HUDEP-2 (cell line): ENCODE measurements at regions not wholly inside any gene's neighbourhood (a gene's known extent, or its start where the extent isn't known, plus 50 kb on each side); places are given as distances from the start of the nearest gene placed in this dataset.

ENCODE experiments used
- DNase-seq, 76 experiments: peaks; one replicate each; lab custom pipeline; 2025; ENCODE audit not compliant: unreplicated experiment in 76 of 76; lab: John Stamatoyannopoulos, UW

GRCh38 chr9:20135119-20135697 is 346.4 kb upstream of the SLC24A2 start:
- no peak for DNase-seq

- no peak for DNase-seq
Measured at GRCh38 chr9:20125727-20126126, 336.9 kb upstream of the SLC24A2 start.

- DNase-seq, result no peak
Measured at GRCh38 chr9:20119566-20119965, 330.7 kb upstream of the SLC24A2 start.

DNA sequence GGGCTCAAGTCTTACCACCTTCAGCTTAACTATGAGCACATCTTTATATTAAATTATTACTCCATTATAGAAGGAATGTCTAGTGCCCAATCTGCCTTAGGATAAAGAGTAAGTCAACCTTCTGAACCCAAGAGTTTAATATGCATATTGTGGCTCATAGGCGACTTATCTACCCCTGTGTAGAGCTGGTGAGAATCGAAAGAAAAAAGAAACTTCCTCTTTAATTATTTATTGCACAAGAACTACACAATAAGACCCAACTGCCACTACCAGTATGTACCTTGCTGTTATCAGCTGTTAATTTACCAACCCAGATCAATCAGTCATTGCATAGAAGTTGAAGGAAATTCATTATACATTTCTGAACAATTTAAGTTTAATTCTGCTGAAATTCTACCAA is 329.1 kb upstream of the SLC24A2 start:
- no peak for DNase-seq

DNA sequence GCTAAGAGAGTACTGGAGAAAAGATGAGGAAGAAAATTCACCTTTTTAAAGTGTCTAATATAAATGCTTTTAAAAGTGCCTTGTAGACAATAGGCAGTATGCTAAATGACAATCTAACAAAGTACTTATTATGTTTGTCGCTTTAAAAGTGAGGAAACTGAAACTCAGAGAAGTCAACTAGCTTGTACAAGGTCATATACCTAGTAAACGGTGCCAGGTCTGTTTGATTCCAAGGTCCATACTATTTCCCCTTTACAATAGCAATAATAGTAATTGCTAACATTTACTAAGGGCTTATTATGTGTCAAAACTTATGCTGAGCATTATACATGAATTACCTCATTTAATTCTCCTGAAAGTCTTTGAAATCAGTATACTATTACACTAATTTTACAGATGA is 328.6 kb upstream of the SLC24A2 start:
- no peak for DNase-seq

DNA sequence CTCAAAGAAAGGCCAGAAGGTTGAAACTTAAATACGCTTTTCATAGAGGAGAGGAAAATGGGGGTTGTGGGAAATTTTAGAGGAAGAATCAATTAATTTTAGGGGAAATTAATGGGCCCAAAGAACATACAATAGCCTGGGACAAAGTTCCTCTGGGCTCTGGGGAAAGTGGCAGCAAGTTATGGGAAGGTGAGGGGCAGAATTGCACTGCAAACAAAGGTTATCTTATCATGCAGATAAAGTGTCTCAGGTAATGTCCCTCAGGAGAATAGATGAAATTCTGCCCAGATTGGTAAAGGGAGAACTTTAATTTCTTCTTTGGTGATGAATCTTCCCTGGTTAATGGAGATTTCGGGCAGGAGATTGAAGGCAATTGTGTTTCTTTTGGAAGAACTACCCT is 326.1 kb upstream of the SLC24A2 start:
- no peak for DNase-seq

DNA sequence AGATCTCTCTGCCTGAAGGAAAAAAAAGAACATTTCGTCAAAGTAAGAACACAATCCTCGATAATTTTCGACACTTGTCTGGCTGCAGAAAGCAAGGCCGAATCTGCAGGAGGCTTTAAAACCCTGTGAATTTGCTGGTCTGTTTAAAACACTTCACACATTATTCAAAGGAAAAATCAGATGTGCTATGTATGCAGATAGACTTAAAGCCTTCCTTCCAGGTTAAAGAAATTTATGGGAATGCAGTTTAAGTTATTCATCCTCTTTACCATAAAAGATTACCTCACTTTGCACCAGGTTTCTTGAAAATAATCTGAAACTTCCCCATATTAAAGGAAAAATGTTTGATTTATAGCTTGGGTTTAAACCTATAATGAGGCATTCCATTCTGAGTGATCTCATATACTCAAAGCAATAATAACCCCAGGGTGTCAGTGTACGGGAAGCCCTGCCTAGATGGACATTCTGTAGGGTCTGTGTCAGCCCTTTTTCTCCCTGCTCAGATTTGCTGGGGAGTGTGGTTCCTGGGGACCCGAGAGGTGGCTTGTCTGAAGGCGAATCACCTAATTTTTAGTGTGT is 323.5 kb upstream of the SLC24A2 start:
- no peak for DNase-seq

- no peak for DNase-seq
Measured at GRCh38 chr9:20111173-20111843, 322.5 kb upstream of the SLC24A2 start.

- no peak for DNase-seq
Measured at GRCh38 chr9:20095430-20096092, 306.7 kb upstream of the SLC24A2 start.

GRCh38 chr9:20092561-20092960 is 303.7 kb upstream of the SLC24A2 start:
- DNase-seq, result no peak

DNA sequence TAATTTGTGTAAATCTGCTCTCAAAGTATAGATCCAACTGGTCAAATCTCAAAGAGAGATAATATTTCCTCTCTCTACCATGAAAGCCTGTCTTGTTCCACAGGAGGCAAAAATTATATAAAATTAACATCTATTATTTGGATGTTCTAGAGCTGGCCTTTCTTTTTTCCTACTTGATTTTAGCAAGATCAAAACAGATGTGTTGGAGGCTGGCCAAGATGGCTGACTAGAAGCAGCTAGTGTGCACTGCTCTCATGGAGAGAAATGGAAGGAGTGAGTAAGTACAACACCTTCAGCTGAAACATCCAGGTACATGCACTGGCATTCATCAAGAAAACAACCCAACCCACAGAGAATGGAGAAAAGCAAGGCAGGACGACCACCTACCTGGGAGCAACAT is 298.6 kb upstream of the SLC24A2 start:
- no peak for DNase-seq

GRCh38 chr9:20085842-20086241 is 297.0 kb upstream of the SLC24A2 start:
- DNase-seq, result no peak

DNA sequence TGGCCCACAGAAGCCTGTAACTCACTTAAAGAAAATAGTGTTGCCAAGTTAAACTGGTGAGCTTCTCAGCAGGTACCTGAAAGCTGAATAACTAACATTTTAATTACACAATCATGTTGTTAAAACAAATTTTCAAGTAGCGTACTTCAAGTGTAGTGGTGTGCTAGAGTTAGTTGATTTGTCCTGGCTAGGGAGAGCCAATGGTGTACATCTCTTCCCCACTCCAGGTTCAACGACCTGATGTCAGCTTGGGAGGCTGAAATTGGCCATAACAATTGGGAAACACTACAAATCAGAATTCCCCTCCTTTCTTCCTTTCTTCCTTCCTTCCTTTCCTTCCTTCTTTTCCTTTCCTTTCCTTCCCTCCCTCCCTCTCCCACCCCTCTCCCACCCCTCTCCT is 295.3 kb upstream of the SLC24A2 start:
- DNase-seq, result no peak

DNA sequence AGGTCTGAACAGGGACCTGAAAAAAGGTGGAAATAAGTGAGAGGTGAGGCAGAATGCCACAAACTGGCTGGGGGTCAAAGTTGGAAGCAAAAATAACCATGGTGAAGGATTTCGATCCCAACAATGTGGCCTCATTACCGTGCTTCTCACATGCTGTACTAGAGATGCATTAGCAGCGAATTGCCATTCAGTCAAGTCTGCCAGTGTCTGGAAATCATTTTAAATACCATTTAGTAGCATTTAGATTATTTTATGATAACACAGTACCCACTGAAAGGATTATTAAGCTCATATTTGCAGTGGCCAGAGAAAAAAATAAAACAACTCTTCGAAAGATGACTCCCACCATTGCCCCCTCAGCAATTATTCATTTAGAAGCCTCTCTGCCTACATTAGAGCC is 294.6 kb upstream of the SLC24A2 start:
- no peak for DNase-seq

DNA sequence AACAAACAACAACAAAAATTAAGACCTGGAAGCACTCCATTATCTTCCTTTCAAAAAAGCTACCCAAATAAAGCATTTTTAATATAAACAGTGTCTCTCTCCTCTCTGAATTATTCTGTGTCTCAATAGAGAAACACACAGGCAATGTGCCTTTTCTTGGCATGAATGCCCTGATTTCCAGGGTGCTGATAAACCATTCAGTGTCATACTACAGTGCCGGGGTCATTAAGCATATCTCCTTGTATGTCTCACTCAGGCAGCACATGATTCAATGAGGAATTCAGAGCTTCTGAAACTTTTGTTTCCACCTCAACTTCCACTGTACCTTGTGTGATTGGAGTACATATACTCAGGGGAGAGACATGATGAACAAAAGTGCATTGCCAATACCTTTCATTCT is 294.0 kb upstream of the SLC24A2 start:
- no peak for DNase-seq

GRCh38 chr9:20082406-20082805 is 293.6 kb upstream of the SLC24A2 start:
- no peak for DNase-seq

DNA sequence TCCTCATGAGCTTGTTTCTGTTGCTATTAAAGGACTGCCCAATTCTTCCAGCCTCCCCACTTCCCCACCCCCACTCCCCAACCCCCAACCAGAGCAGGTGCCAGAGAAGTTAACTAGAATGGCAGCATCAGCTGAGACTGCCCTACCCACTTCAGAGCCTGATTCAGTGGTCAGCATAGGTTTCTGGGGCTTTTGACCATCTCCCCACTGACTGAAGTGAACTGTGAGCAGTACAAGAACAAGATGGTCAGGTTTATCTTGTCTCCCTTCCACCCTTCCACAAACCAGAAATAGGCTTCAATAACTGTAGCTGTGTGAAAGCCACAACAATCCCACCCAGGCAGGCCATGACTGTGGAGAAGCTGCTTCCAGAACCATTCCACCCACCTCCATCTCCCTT is 289.4 kb upstream of the SLC24A2 start:
- no peak for DNase-seq

- no peak for DNase-seq
Measured at GRCh38 chr9:20074291-20074690, 285.5 kb upstream of the SLC24A2 start.

- no peak for DNase-seq
Measured at GRCh38 chr9:20070336-20070735, 281.5 kb upstream of the SLC24A2 start.

GRCh38 chr9:20065796-20066700 is 277.2 kb upstream of the SLC24A2 start:
- DNase-seq, result no peak

DNA sequence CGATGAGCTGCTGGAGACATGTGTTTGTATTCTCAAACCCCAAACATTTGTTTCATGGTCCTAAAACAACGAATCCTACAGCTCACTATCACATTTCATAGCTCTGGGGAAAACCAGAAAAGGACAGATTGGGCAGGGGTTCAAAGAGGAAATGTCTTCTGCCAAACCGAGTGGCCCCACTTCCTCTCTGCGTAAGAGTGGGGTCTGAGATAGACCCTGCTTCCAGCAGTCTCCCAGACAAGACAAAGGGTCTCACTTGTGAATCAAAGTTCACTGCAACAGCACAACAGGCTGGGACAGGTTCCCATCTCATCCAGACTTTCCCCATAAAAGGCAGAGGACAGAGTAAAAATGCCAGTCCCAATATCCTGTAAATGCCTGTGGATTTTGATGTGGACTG is 276.2 kb upstream of the SLC24A2 start:
- DNase-seq, result no peak
